Muscle of arm (tissue), 1 donor: ENCODE measurements at regions not wholly inside any gene's neighbourhood (a gene's known extent, or its start where the extent isn't known, plus 50 kb on each side); places are given as distances from the start of the nearest gene placed in this dataset.

Experiments
- DNase-seq: peaks from one replicate; pipeline ENCODE4 v3.0.0-alpha.2; 2013

DNA sequence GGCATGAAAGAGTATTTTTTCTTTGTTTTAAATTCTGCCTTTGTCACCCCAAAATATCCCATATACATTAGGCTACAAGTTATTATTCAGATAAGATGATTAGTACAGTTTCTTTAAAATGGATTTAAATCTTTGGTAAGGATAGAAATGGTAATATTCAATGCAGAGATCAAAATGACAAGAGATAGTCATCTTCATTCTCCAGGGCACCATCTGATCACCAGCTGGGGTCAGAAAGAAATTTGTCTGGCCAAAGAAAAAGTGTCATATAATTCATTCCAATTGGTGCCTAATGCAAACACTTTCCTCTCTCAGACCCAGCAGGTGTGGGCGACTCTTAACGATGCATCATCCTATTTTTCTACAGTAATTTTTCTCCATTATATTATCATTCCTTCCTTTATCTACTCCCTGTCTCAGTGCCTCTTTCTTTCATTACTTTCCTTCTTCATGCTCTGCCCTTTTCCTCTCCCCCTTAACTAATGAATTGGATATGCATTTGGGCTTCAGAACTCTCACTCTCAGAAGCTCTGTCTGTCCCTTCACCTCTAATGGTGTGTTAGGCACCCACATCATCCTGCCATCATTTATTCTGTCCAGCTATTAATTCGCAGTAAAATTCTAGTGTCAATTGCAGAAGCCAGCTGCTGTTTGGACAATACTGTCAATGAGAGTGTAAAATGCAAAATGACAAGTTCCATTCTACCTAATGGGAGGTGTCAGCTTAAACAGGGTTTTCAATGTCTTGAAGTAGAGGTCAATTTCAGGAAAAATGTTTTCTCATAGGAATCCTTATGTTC is 570.5 kb downstream of the TDRD15 start:
- DNase-seq: no peak

DNA sequence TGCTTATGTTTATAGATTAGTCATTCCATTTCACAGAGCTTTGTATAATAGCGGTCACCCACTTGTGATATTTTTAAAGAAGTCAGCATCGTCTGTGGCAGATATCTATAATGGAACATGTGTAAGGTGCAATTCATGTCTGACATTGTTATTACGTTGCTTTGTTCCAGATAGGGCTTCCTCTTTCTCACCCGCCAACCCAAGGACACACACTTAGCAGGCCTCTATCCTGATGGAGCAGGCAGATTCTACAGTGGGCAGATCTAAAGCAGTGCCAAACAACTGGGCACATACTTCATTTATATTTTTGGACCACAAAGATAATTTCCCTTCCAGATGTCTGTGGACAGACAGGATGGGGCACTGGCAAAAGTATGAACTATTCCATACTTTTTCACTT is 573.1 kb downstream of the TDRD15 start:
- no peak for DNase-seq

- DNase-seq: no peak
These were observed 576.9 kb downstream of the TDRD15 start for GRCh38 chr2:21700644-21701043.

DNA sequence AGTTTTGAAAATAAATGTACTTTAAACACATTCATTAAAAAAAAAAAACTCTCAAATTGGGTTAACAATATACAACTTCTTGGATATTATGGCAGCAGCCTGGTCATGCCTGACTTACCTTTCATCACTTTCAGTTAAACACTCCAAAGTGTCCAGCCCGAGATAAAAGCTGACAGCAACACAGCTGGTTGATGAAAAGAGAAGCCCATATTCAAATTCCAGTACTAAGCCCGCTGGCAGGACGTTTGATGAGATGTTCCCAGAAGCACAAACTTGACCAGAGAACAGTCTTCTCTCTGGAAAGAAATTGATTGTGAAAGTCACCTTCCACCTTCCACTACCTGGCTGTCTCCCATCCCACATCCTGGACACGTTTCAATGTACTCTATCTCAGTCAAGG is 586.3 kb downstream of the TDRD15 start:
- DNase-seq: no peak

DNA sequence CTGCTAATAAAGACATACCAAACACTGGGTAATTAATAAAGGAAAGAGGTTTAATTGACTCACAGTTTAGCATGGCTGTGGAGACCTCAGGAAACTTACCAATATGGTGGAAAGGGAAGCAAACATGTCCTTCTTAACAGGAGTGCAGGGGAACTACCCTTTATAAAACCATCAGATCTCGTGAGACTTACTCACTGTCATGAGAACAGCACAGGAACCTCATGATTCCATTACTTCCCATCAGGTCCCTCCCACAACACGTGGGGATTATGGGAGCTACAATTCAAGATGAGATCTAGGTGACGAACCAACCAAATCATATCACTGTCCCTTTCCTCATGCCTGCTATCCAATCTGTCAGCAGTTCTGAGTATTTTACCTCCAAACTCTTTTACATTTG is 586.7 kb downstream of the TDRD15 start:
- no peak for DNase-seq

GRCh38 chr2:21715887-21716286 is 592.1 kb downstream of the TDRD15 start:
- DNase-seq: peak; percentile 28

GRCh38 chr2:21727101-21727500 is 603.3 kb downstream of the TDRD15 start:
- no peak for DNase-seq

GRCh38 chr2:21728133-21728532 is 604.4 kb downstream of the TDRD15 start:
- DNase-seq: no peak

DNA sequence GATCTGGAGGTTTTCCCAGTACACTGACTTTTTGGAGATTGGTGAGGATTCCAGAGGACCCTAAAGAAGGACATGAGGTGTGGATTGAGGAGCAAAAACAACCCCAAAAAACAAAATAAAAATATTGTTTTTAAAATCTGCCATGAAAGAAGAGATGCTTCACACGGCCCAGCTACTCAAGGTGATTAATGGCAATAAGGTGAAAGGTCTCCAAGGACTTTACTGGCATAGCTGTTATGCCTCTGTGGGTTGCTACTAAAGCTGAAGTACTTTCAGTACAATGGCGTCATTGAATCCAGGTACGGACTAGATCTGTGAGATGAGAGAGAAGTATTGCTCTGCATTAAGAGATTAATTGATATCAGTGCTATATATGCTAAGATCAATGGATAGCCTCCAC is 606.4 kb downstream of the TDRD15 start:
- DNase-seq: no peak

- peak; percentile 16 for DNase-seq
These were observed 616.7 kb downstream of the TDRD15 start for GRCh38 chr2:21740484-21740883.

- no peak for DNase-seq
These were observed 622.7 kb downstream of the TDRD15 start for GRCh38 chr2:21746499-21746898.

DNA sequence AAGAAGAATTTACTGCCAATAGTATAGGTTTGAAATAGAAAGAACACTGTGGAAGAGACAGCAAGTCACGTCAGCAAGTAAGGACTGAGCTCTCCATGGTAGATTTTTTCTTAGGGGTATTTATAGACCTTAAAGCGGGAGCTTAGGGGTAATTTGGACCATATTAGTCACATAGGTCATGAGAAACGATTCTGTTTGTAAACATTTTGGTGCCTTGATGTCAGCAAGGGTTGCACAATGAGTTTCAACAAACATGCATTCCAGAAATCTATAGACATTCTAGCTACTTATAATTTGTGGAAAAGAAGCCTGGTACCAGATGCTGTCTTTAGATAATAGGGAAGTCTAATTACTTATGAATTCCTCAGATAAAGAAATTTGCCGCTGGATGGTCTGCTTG is 624.7 kb downstream of the TDRD15 start:
- no peak for DNase-seq

- no peak for DNase-seq
These were observed 630.5 kb downstream of the TDRD15 start for GRCh38 chr2:21754164-21754788.

GRCh38 chr2:21757805-21758430 is 634.1 kb downstream of the TDRD15 start:
- no peak for DNase-seq

- no peak for DNase-seq
These were observed 636.1 kb downstream of the TDRD15 start for GRCh38 chr2:21759819-21760218.

- DNase-seq: no peak
These were observed 637.6 kb downstream of the TDRD15 start for GRCh38 chr2:21761361-21761760.

GRCh38 chr2:21763501-21763900 is 639.7 kb downstream of the TDRD15 start:
- DNase-seq: no peak

GRCh38 chr2:21770787-21771186 is 647.0 kb downstream of the TDRD15 start:
- no peak for DNase-seq

DNA sequence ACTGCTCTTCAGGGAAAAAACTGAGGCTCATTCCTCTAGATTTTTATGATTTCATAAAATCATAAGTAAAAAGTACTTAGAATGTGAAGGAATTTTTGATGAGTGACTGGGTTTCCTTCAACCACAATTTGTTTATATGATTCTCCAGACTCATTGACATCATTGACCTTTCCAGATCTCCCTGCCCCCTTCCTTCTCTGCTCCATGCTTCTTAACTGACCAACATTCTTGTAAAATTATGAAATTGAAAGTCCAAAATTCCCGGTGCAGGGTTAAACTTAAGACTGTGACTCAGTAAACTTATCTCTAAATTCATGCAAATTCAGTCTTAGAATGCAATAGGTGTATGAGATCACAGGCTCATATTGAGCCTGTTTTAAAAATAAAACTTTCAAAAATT is 648.9 kb downstream of the TDRD15 start:
- DNase-seq: no peak

DNA sequence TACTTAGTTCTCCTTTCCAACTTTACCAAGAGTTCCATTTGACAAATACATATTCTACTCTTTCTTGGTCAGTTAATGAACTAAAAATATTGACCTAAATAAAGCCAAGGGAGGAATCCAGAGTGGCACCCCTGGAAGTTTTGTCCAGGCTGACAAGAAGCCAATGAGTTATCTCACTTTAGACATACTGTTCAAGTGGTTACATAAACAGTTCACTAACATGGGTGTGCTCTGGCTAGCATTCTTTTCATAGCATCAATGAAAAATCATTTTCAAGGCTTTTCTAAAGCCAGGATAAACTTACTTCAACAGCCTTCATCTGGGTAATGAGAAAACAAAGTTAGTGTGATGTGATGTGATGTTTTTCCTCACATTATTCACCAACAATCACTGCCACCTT is 649.4 kb downstream of the TDRD15 start:
- DNase-seq: no peak

- no peak for DNase-seq
These were observed 651.1 kb downstream of the TDRD15 start for GRCh38 chr2:21774691-21775368.

DNA sequence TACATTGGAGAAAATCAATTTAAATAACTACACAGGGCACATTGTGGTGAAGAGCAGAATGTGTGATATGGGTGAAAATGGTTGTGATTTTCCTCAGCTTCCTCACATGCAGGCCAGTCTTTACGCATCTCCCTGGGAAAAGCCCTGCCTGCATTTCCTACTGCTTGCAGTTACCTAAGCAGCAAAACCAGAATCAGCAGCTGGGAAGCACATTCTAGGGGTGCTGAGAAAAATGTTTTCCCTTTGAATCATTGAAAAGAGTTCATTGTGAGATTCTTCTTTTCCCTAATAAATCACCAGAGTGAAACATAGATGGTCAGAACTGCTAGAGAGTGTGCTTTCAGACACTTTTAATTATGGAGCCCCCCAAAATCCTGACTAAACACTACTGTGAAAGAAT is 656.0 kb downstream of the TDRD15 start:
- no peak for DNase-seq

- no peak for DNase-seq
These were observed 658.2 kb downstream of the TDRD15 start for GRCh38 chr2:21781962-21782361.
